HCT116 (cell line): ENCODE measurements at regions not wholly inside any gene's neighbourhood (a gene's known extent, or its start where the extent isn't known, plus 50 kb on each side); places are given as distances from the start of the nearest gene placed in this dataset.

Experiments
- ATAC-seq: fragments of 200-7000 bp; cut with Tn5 transposase; 2 replicates; pipeline ENCODE4 v1.9.1; 2020; ENCODE audit warnings: mild to moderate bottlenecking, moderate library complexity
- BruUV-seq: library from RNA; stranded (reverse); fragments of 400-500 nt; replicated peaks from 2 replicates; lab custom pipeline; 2021; lab: Mats Ljungman, UMichigan
- CTCF ChIA-PET: fragments of 300-600 bp; sonication (Branson Sonifier 250); formaldehyde crosslinking; loops from one replicate; lab custom pipeline; 2021; ENCODE audit warnings: antibody characterized with exemption; lab: Charles Lee
- POLR2A ChIA-PET: fragments of 300-600, 350-600 bp; sonication (Branson Sonifier 250); formaldehyde crosslinking; loops from one replicate; lab custom pipeline; 2021; ENCODE audit warnings: antibody characterized with exemption; lab: Charles Lee
- RAD21 ChIA-PET, 2 experiments: fragments of 300-600 bp; sonication (Branson Sonifier 250); formaldehyde crosslinking; loops; one replicate each; lab custom pipeline; 2023; ENCODE audit warnings: low total read pairs in 2 of 2; ENCODE audit not compliant: uncharacterized antibody in 2 of 2, unreplicated experiment in 2 of 2, low non-redundant PET in 1 of 2; lab: Charles Lee
- DNase-seq: peaks from one replicate; pipeline ENCODE4 v3.0.0-alpha.2; 2010; ENCODE audit warnings: low read depth, low spot score
- H2AFZ ChIP-seq: fragments of 200-600 bp; shearing (Covaris generic), sonication (generic); 2 replicates; pipeline ENCODE4 v1.6.1; 2017; ENCODE audit warnings: low read depth, mixed run types, mixed read lengths, antibody characterized with exemption, low read length; ENCODE audit not compliant: poor library complexity, severe bottlenecking
- H3K27ac ChIP-seq: 2 replicates; pipeline ENCODE4 v1.5.1; 2012; ENCODE audit warnings: low read depth, low read length
- H3K27me3 ChIP-seq: fragments of 200-600 bp; sonication (generic); 2 replicates; pipeline ENCODE4 v1.6.1; 2016; ENCODE audit warnings: mixed run types, low read length, mixed read lengths; ENCODE audit not compliant: insufficient read depth
- H3K36me3 ChIP-seq, 2 experiments: fragments of 200-500 bp in 1 of 2; fragments of 200-600 bp in 1 of 2; sonication (Bioruptor generic) in 1 of 2; sonication (generic) in 1 of 2; 2 replicates each; pipeline versions ENCODE4 v1.5.1 to v1.6.1; 2014 to 2016; ENCODE audit warnings: low read length in 2 of 2, inconsistent platforms in 1 of 2, mixed read lengths in 1 of 2, mixed run types in 1 of 2; ENCODE audit not compliant: insufficient read depth in 2 of 2, control insufficient read depth in 1 of 2
- H3K4me1 ChIP-seq, 2 experiments: fragments of 200-600 bp in 1 of 2; sonication (generic) in 1 of 2; 2 replicates each; pipeline versions ENCODE4 v1.5.1 to v1.6.1; 2012 to 2017; ENCODE audit warnings: low read length in 2 of 2, inconsistent platforms in 1 of 2, mild to moderate bottlenecking in 1 of 2, mixed read lengths in 1 of 2, mixed run types in 1 of 2, moderate library complexity in 1 of 2; ENCODE audit not compliant: insufficient read depth in 2 of 2, control insufficient read depth in 1 of 2
- H3K4me2 ChIP-seq: fragments of 200-600 bp; sonication (generic); 2 replicates; pipeline ENCODE4 v1.6.1; 2017; ENCODE audit warnings: mixed run types, low read length, mixed read lengths
- H3K4me3 ChIP-seq, 2 experiments: fragments of 200-600 bp in 1 of 2; sonication (generic) in 1 of 2; replicated peaks in 1 of 2; 2 replicates each; pipeline ENCODE4 v1.5.1; 2011 to 2016; ENCODE audit warnings: low read length in 2 of 2, control low read depth in 1 of 2, low read depth in 1 of 2, mild to moderate bottlenecking in 1 of 2, mixed read lengths in 1 of 2, mixed run types in 1 of 2
- H3K79me2 ChIP-seq: fragments of 200-600 bp; sonication (generic); 2 replicates; pipeline ENCODE4 v1.6.1; 2017; ENCODE audit warnings: mild to moderate bottlenecking, mixed run types, low read length, moderate library complexity, mixed read lengths; ENCODE audit not compliant: insufficient read depth
- H3K9ac ChIP-seq: fragments of 200-600 bp; sonication (generic); 2 replicates; pipeline ENCODE4 v1.6.1; 2016; ENCODE audit warnings: low read length, mixed read lengths
- H3K9me2 ChIP-seq: fragments of 200-600 bp; sonication (generic), shearing (Covaris generic); 2 replicates; pipeline ENCODE4 v1.6.1; 2017; ENCODE audit warnings: mixed run types, mild to moderate bottlenecking, moderate library complexity; ENCODE audit not compliant: insufficient read depth
- H3K9me3 ChIP-seq, 2 experiments: fragments of 200-500 bp in 1 of 2; fragments of 200-600 bp in 1 of 2; sonication (Bioruptor generic) in 1 of 2; sonication (generic) in 1 of 2; 2 replicates each; pipeline ENCODE4 v1.6.1; 2014 to 2017; ENCODE audit warnings: low read length in 2 of 2, mixed read lengths in 2 of 2, inconsistent platforms in 1 of 2, low read depth in 1 of 2, mild to moderate bottlenecking in 1 of 2, mixed run types in 1 of 2, moderate library complexity in 1 of 2; ENCODE audit not compliant: control insufficient read depth in 1 of 2, insufficient read depth in 1 of 2
- H4K20me1 ChIP-seq: fragments of 200-600 bp; sonication (generic), shearing (Covaris generic); 2 replicates; pipeline ENCODE4 v1.6.1; 2017; ENCODE audit warnings: mixed run types, mild to moderate bottlenecking, moderate library complexity; ENCODE audit not compliant: insufficient read depth
- EGR1 ChIP-seq: IDR thresholded peaks from 2 replicates; pipeline ENCODE4 v1.6.1; 2012; ENCODE audit warnings: low read depth
- EZH2phosphoT487 ChIP-seq: fragments of 200-600 bp; IDR thresholded peaks from 2 replicates; pipeline ENCODE4 v1.6.1; 2018; ENCODE audit warnings: antibody characterized with exemption, borderline replicate concordance
- JUND ChIP-seq: IDR thresholded peaks from 2 replicates; pipeline ENCODE4 v1.6.1; 2012
- POLR2AphosphoS5 ChIP-seq: IDR thresholded peaks from 2 replicates; pipeline ENCODE4 v1.6.1; 2011; ENCODE audit warnings: mild to moderate bottlenecking, low read depth, low read length, moderate library complexity
- RAD21 ChIP-seq: IDR thresholded peaks from 2 replicates; pipeline ENCODE4 v1.6.1; 2012; ENCODE audit warnings: low read depth, mild to moderate bottlenecking
- REST ChIP-seq: IDR thresholded peaks from 2 replicates; pipeline ENCODE4 v1.6.1; 2012; ENCODE audit warnings: low read depth
- SIN3A ChIP-seq: IDR thresholded peaks from 2 replicates; pipeline ENCODE4 v1.6.1; 2012; ENCODE audit warnings: low read depth
- SP1 ChIP-seq: IDR thresholded peaks from 2 replicates; pipeline ENCODE4 v1.6.1; 2012; ENCODE audit warnings: low read depth
- TCF7L2 ChIP-seq: IDR thresholded peaks from 2 replicates; pipeline ENCODE4 v1.7.0; 2011; ENCODE audit warnings: borderline replicate concordance, inconsistent platforms; ENCODE audit not compliant: insufficient read depth, insufficient read length; ENCODE audit errors: extremely low read depth
- ZFX ChIP-seq: fragments of 450-650 bp; IDR thresholded peaks from 2 replicates; pipeline ENCODE4 v1.6.1; 2017
- intact Hi-C: fragments of 100-400 bp; cut with micrococcal nuclease; formaldehyde crosslinking; loops from 2 replicates; pipeline ENCODE4 v1.10.0; 2022
- TF ChIP-seq, protein P1 (sequence below): IDR thresholded peaks from 2 replicates; pipeline ENCODE4 v1.6.1; 2012
- TF ChIP-seq, protein P2 (sequence below): IDR thresholded peaks from 2 replicates; pipeline ENCODE4 v1.6.1; 2011; ENCODE audit warnings: mild to moderate bottlenecking, low read length, moderate library complexity; ENCODE audit not compliant: insufficient replicate concordance; ENCODE audit errors: extremely low read depth

DNA sequence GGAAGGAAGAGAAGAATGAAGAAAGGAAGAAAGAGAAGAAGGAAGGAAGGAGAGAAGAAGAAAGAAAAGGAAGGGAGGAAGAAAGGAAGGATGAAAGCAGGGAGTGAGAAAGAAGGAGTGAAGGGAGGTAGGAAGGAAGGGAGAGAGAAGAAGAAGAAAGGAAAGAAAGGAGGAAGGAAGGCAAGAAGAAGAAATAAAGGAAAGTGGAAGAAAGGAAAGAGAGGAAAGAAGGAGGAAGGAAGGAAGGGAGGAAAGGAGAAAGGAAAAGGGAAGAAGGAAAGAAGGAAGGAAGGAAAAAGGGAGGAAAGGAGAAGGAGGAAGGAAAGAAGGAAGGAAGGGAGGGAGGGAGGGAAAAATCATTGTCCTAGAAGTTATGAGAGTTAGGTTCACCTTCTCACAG is 696.6 kb upstream of the TMEM132C start:
- no TSS peak for BruUV-seq

DNA sequence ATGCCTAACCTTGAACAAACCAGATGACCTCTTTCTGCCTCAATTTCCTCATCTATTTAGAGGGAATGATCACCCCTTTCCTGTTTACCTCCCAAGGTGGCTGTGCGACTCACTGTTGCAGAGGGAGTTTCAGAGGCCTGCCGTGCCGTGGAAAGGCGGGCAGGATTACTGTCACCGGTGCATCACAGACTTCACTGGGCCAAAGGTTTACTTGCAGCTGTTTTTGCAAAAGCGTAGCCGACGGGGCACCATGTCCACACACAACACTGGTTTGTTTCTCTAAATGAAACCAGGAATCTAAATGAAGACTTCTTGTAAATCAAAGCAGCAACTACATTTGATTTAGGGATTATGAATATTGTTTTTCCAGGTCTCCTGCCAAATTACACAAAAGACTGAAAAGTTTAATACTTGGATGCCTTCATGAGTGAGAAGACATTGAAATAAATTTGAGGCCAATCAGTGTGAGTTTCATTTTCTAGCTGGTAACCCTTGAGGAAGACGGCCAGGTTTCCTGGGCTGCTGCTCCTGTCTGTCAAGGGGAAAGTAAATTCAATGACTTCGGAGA is 696.1 kb upstream of the TMEM132C start:
- Histone ChIP-seq H3K36me3 (no peaks in the 10 kb centered on the region), H3K27me3 (no peaks in the 10 kb centered on the region), H3K9ac (no peak overlapping the region), H2AFZ (no peak overlapping the region), H4K20me1 (no peaks in the 10 kb centered on the region), H3K27ac (no peak overlapping the region), H3K9me3 (no peaks in the 10 kb centered on the region; a peak in 2 of 4 replicates), H3K9me2 (no peaks in the 10 kb centered on the region), H3K4me3 (no peak overlapping the region), H3K79me2 (no peaks in the 10 kb centered on the region), H3K4me1 (no peaks in the 10 kb centered on the region), H3K4me2 (no peak overlapping the region)
- ChIA-PET POLR2A (no interaction called here), RAD21 (no interaction called here), CTCF (no interaction called here)
- BruUV-seq: no TSS peak
- DNase-seq (no peak), ATAC-seq (no peak)
- intact Hi-C loops: no loop called here
- TF ChIP-seq POLR2AphosphoS5 (no peak), SP1 (no peak), REST (no peak), SIN3A (no peak), TCF7L2 (no peak), RAD21 (no peak), EZH2phosphoT487 (no peak), ZFX (no peak), JUND (no peak)
- TF ChIP-seq, protein P1, sequence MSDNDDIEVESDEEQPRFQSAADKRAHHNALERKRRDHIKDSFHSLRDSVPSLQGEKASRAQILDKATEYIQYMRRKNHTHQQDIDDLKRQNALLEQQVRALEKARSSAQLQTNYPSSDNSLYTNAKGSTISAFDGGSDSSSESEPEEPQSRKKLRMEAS: no peak

More for the DNA sequence above, 696.6 kb upstream of the TMEM132C start:
- DNase-seq (no peak), ATAC-seq (no peak)
- H3K27ac ChIP-seq: no peak overlapping the region
- no peaks in the 10 kb centered on the region for H3K36me3 ChIP-seq
- H3K9me3 ChIP-seq: no peaks in the 10 kb centered on the region; a peak in 1 of 4 replicates
- H3K4me2 ChIP-seq: no peak overlapping the region
- no peak overlapping the region for H2AFZ ChIP-seq
- no peaks in the 10 kb centered on the region for H3K4me1 ChIP-seq
- ChIA-PET CTCF (no interaction called here), RAD21 (no interaction called here), POLR2A (no interaction called here)
- H4K20me1 ChIP-seq: no peaks in the 10 kb centered on the region
- no peak overlapping the region for H3K4me3 ChIP-seq
- H3K9me2 ChIP-seq: no peaks in the 10 kb centered on the region
- H3K9ac ChIP-seq: no peak overlapping the region
- intact Hi-C loops: no loop called here
- no peaks in the 10 kb centered on the region for H3K27me3 ChIP-seq
- no peaks in the 10 kb centered on the region for H3K79me2 ChIP-seq
- no peak for TF ChIP-seq EGR1
- no peak for TF ChIP-seq TCF7L2
- TF ChIP-seq, protein P2, sequence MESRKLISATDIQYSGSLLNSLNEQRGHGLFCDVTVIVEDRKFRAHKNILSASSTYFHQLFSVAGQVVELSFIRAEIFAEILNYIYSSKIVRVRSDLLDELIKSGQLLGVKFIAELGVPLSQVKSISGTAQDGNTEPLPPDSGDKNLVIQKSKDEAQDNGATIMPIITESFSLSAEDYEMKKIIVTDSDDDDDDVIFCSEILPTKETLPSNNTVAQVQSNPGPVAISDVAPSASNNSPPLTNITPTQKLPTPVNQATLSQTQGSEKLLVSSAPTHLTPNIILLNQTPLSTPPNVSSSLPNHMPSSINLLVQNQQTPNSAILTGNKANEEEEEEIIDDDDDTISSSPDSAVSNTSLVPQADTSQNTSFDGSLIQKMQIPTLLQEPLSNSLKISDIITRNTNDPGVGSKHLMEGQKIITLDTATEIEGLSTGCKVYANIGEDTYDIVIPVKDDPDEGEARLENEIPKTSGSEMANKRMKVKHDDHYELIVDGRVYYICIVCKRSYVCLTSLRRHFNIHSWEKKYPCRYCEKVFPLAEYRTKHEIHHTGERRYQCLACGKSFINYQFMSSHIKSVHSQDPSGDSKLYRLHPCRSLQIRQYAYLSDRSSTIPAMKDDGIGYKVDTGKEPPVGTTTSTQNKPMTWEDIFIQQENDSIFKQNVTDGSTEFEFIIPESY: no peak
